ENCODE measurements at regions not wholly inside any gene's neighbourhood (a gene's known extent, or its start where the extent isn't known, plus 50 kb on each side); places are given as distances from the start of the nearest gene placed in this dataset.
"Not testable (repeated sequence)": the region's sequence is repeated elsewhere in the genome, so short reads cannot be mapped to it uniquely, and the experiment has no call there.

DNA sequence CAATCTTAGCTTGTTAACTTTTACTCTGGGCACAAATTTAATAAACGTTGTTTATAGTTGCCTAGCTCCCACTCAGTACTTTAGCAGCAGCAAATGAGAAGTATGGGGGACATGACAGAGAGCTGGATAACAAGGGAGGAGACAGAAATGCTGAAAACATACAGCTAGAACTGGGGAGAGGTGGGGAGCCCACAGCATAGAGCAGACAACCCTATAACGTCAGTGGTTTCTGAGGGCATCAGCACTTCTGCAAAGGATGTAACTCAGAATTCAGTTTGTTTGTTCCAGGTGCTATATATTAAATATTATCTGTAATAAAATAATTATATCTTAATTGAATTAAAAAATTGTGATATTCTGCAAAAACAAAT, 1098.7 kb upstream of the FANCL start:
- no peak for ATAC-seq (replicated peaks)
- no peaks in the 10 kb centered on the region for H3K27me3 Mint-ChIP-seq

DNA sequence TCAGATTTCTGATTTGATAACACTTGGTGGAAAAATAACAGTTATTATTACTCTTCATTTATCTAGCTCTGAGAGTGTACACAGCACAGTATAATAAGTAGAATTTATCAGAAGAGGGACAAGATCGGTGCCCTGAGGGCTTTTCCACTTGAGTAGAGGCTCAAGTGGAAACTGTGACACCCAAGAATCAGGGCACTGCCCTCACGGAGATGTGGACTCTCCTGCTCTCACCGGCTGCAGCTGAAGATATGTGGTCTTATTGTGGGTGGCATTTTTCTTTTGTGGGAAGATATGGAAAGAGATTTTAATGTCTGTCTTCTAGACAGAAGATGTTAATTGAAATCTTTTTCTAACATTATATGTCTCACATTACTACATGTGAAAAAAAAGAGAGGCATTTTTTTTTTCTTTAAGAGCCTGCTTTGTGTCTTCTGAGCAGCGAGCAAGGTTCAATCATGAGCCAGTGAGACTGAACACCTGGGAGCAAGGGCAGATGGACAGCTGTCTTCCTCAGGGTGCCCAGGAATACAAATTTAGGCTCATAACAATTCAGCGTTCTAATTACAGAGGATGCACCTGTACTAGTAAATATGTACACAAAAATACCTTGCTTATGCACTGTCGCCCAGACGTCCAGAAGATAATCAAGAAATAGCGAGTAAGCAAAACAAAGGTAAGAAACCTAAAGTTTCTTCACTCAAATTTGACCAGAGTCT, 1098.2 kb upstream of the FANCL start:
- H3K9me3 Mint-ChIP-seq, result peaks cover 13 to 19% of the 10 kb centered on the region in 2 donors
- ATAC-seq (replicated peaks), result no peak
- no peak for DNase-seq
- H3K36me3 Mint-ChIP-seq (ENCODE audit: insufficient read depth), result no peaks in the 10 kb centered on the region
- no peaks in the 10 kb centered on the region for H3K27me3 Mint-ChIP-seq
- H3K4me3 Mint-ChIP-seq, result no peak overlapping the region
- no peaks in the 10 kb centered on the region for H3K4me1 Mint-ChIP-seq (ENCODE audit: low read depth in 2 of 2)
- H3K27ac Mint-ChIP-seq, result no peak overlapping the region

More for the DNA sequence above, 1098.7 kb upstream of the FANCL start:
- Mint-ChIP-seq H3K4me3 (no peak overlapping the region), H3K27ac (no peak overlapping the region), H3K4me1 (ENCODE audit: low read depth in 2 of 2) (no peaks in the 10 kb centered on the region), H3K36me3 (ENCODE audit: insufficient read depth) (no peaks in the 10 kb centered on the region), H3K9me3 (peaks cover 13 to 19% of the 10 kb centered on the region in 2 donors)
- no peak for DNase-seq

- Mint-ChIP-seq H3K9me3 (peaks cover 2 to 6% of the 10 kb centered on the region in 2 donors), H3K27me3 (no peaks in the 10 kb centered on the region), H3K4me3 (no peak overlapping the region), H3K36me3 (ENCODE audit: insufficient read depth) (no peaks in the 10 kb centered on the region), H3K27ac (no peak overlapping the region), H3K4me1 (ENCODE audit: low read depth in 2 of 2) (no peaks in the 10 kb centered on the region)
- ATAC-seq (replicated peaks), result no peak
- DNase-seq, result no peak
Measured at GRCh38 chr2:59333007-59333406, 1091.9 kb upstream of the FANCL start.

DNA sequence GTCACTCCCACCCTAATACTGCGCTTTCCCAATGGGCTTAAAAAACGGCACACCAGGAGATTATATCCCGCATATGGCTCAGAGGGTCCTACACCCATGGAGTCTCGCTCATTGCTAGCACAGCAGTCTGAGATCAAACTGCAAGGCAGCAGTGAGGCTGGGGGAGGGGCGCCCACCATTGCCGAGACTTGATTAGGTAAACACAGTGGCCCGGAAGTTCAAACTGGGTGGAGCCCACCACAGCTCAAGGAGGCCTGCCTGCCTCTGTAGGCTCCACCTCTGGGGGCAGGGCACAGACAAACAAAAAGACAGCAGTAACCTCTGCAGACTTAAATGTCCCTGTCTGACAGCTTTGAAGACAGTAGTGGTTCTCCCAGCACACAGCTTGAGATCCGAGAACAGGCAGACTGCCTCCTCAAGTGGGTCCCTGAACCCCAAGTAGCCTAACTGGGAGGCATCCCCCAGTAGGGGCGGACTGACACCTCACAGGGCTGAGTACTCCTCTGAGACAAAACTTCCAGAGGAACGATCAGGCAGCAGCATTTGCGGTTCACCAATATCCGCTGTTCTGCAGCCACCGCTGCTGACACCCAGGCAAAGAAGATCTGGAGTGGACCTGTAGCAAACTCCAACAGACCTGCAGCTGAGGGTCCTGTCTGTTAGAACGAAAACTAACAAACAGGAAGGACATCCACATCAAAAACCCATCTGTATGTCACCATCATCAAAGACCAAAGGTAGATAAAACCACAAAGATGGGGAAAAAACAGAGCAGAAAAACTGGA, 1085.6 kb upstream of the FANCL start:
- not testable (repeated sequence) for H3K4me3 Mint-ChIP-seq; H3K4me1 Mint-ChIP-seq (ENCODE audit: low read depth in 2 of 2); H3K27me3 Mint-ChIP-seq; H3K9me3 Mint-ChIP-seq; ATAC-seq (replicated peaks); H3K36me3 Mint-ChIP-seq (ENCODE audit: insufficient read depth); DNase-seq; H3K27ac Mint-ChIP-seq

GRCh38 chr2:59322870-59323269, 1081.7 kb upstream of the FANCL start:
- Mint-ChIP-seq H3K36me3 (ENCODE audit: insufficient read depth) (no peaks in the 10 kb centered on the region), H3K27me3 (no peaks in the 10 kb centered on the region), H3K4me3 (no peak overlapping the region), H3K27ac (no peak overlapping the region), H3K9me3 (peaks cover 1 to 9% of the 10 kb centered on the region in 2 donors), H3K4me1 (ENCODE audit: low read depth in 2 of 2) (no peaks in the 10 kb centered on the region)
- ATAC-seq (replicated peaks) (no peak), DNase-seq (no peak)

DNA sequence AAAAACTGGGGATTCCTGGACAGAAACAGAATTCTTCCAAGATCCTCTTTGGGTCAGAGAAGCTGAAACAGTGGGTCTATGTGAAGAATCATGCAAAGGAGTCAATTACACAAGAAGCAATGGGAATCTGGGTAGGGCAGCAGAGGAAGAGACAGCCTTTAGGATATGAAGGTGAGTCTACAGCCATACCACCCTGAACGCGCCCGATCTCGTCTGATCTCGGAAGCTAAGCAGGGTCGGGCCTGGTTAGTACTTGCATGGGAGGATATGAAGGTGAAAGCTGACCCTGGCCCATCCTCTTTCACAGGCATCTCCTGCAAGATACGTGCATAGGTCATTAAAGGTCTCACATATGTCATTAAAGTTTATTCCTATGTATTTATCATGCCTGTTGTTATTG, 1080.9 kb upstream of the FANCL start:
- ATAC-seq (replicated peaks) (no peak), DNase-seq (no peak)
- no peaks in the 10 kb centered on the region for H3K36me3 Mint-ChIP-seq (ENCODE audit: insufficient read depth)
- H3K4me3 Mint-ChIP-seq, result no peak overlapping the region
- H3K9me3 Mint-ChIP-seq, result peaks cover under 1 to 1% of the 10 kb centered on the region in 2 donors
- no peaks in the 10 kb centered on the region for H3K27me3 Mint-ChIP-seq
- H3K4me1 Mint-ChIP-seq (ENCODE audit: low read depth in 2 of 2), result no peaks in the 10 kb centered on the region
- H3K27ac Mint-ChIP-seq, result no peak overlapping the region

DNA sequence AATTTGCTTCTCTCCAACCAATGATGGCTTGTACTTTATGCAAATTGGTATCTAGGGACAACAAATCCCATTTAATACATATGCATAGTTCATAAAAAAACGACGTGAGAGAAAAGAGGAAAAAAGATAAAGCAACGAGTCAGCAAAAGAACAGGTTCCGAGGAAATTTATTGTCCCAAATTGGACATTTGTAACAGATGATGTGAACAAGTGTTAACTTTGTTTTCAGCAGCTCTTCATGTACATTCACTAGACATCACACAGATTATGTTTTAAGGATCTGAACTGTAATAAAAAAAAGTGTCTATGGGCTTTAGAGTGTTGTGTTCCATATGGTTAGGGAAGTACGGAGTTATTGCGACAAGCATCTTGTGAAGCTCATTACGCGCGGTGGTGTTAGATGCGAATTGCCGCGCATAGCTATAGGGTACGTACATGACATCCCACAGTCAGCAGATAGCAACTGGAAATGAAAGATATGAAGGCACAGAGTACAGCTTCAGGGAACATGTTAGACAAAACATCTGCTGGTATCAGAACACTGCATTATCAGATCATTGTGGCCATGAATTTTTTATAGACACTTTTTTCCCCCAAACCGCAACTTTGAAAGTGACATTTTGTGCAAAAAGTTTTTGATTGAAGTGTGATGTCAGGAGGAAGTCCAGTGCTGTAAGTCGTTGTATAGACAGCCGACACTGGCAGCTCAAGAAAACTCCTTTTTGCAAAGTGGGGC, 1073.1 kb upstream of the FANCL start:
- Mint-ChIP-seq H3K9me3 (no peaks in the 10 kb centered on the region), H3K4me3 (no peak overlapping the region), H3K4me1 (ENCODE audit: low read depth in 2 of 2) (no peaks in the 10 kb centered on the region), H3K27me3 (no peaks in the 10 kb centered on the region), H3K27ac (no peak overlapping the region), H3K36me3 (ENCODE audit: insufficient read depth) (no peaks in the 10 kb centered on the region)
- DNase-seq, result no peak
- ATAC-seq (replicated peaks), result no peak

GRCh38 chr2:59312967-59313940, 1072.1 kb upstream of the FANCL start:
- no peaks in the 10 kb centered on the region for H3K36me3 Mint-ChIP-seq (ENCODE audit: insufficient read depth)
- H3K4me1 Mint-ChIP-seq (ENCODE audit: low read depth in 2 of 2), result no peaks in the 10 kb centered on the region
- ATAC-seq (replicated peaks) (no peak), DNase-seq (no peak)
- H3K27ac Mint-ChIP-seq, result no peak overlapping the region
- peaks cover 0 to 2% of the 10 kb centered on the region in 2 donors for H3K9me3 Mint-ChIP-seq
- no peaks in the 10 kb centered on the region for H3K27me3 Mint-ChIP-seq
- no peak overlapping the region for H3K4me3 Mint-ChIP-seq

- ATAC-seq (replicated peaks), result no peak
- peaks cover 0 to 2% of the 10 kb centered on the region in 2 donors for H3K9me3 Mint-ChIP-seq
- H3K27ac Mint-ChIP-seq, result no peak overlapping the region
- no peaks in the 10 kb centered on the region for H3K36me3 Mint-ChIP-seq (ENCODE audit: insufficient read depth)
- no peak overlapping the region for H3K4me3 Mint-ChIP-seq
- H3K27me3 Mint-ChIP-seq, result no peaks in the 10 kb centered on the region
- H3K4me1 Mint-ChIP-seq (ENCODE audit: low read depth in 2 of 2), result no peaks in the 10 kb centered on the region
- DNase-seq, result no peak
Measured at GRCh38 chr2:59312029-59312428, 1070.9 kb upstream of the FANCL start.

GRCh38 chr2:59308108-59308507, 1067.0 kb upstream of the FANCL start:
- no peaks in the 10 kb centered on the region for H3K36me3 Mint-ChIP-seq (ENCODE audit: insufficient read depth)
- H3K9me3 Mint-ChIP-seq, result peaks cover 0 to 4% of the 10 kb centered on the region in 2 donors
- no peaks in the 10 kb centered on the region for H3K27me3 Mint-ChIP-seq
- no peaks in the 10 kb centered on the region for H3K4me1 Mint-ChIP-seq (ENCODE audit: low read depth in 2 of 2)
- ATAC-seq (replicated peaks) (no peak), DNase-seq (no peak)
- no peak overlapping the region for H3K27ac Mint-ChIP-seq
- no peak overlapping the region for H3K4me3 Mint-ChIP-seq

GRCh38 chr2:59307196-59307595, 1066.1 kb upstream of the FANCL start:
- Mint-ChIP-seq H3K36me3 (ENCODE audit: insufficient read depth) (no peaks in the 10 kb centered on the region), H3K4me1 (ENCODE audit: low read depth in 2 of 2) (no peaks in the 10 kb centered on the region), H3K27me3 (no peaks in the 10 kb centered on the region), H3K9me3 (peaks cover 0 to 4% of the 10 kb centered on the region in 2 donors), H3K4me3 (no peak overlapping the region), H3K27ac (no peak overlapping the region)
- no peak for DNase-seq
- no peak for ATAC-seq (replicated peaks)

GRCh38 chr2:59303272-59303671, 1062.1 kb upstream of the FANCL start:
- Mint-ChIP-seq H3K4me1 (ENCODE audit: low read depth in 2 of 2) (no peaks in the 10 kb centered on the region), H3K4me3 (no peak overlapping the region), H3K36me3 (ENCODE audit: insufficient read depth) (no peaks in the 10 kb centered on the region), H3K9me3 (peaks cover 0 to 3% of the 10 kb centered on the region in 2 donors), H3K27ac (no peak overlapping the region), H3K27me3 (no peaks in the 10 kb centered on the region)
- DNase-seq (no peak), ATAC-seq (replicated peaks) (no peak)

DNA sequence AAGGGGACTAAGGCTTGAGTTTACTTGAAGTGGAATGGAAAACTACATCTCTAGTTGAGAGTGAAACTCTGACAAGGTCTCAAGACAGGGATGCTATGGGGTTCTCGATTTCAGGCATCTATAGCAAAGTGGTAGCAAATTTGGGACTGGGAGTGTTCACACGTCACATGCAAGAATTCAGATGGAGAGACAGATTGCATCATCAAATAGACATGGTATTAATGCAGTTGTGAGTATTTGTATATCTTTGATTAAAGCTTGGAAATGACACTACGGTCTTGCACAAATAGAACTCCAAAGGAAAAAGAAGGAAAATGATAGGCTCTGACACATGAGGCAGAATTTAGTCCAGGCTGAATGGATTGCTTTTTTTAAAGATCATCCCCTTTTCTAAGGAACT, 1061.6 kb upstream of the FANCL start:
- Mint-ChIP-seq H3K36me3 (ENCODE audit: insufficient read depth) (no peaks in the 10 kb centered on the region), H3K27ac (no peak overlapping the region), H3K9me3 (peaks cover 0 to 3% of the 10 kb centered on the region in 2 donors), H3K4me1 (ENCODE audit: low read depth in 2 of 2) (no peaks in the 10 kb centered on the region), H3K4me3 (no peak overlapping the region), H3K27me3 (no peaks in the 10 kb centered on the region)
- DNase-seq (no peak), ATAC-seq (replicated peaks) (no peak)
